Mesendoderm (in vitro differentiated cells): ENCODE measurements at regions not wholly inside any gene's neighbourhood (a gene's known extent, or its start where the extent isn't known, plus 50 kb on each side); places are given as distances from the start of the nearest gene placed in this dataset.

Source experiments
- DNase-seq: peaks from one replicate; pipeline ENCODE4 v3.0.0; 2013
- H2AK5ac ChIP-seq: 2 replicates; pipeline ENCODE4 v1.6.1; 2013; ENCODE audit warnings: low read length, inconsistent platforms
- H2BK120ac ChIP-seq: 2 replicates; pipeline ENCODE4 v1.6.1; 2013; ENCODE audit warnings: low read depth, mild to moderate bottlenecking, low read length, moderate library complexity, mixed read lengths
- H2BK15ac ChIP-seq: replicated peaks from 2 replicates; pipeline ENCODE4 v1.6.1; 2013; ENCODE audit warnings: low read depth, mild to moderate bottlenecking, moderate library complexity
- H2BK5ac ChIP-seq: 2 replicates; pipeline ENCODE4 v1.6.1; 2013; ENCODE audit warnings: low read length, inconsistent platforms
- H3K18ac ChIP-seq: 2 replicates; pipeline ENCODE4 v1.6.1; 2013; ENCODE audit warnings: mild to moderate bottlenecking, low read length, mixed read lengths
- H3K23ac ChIP-seq: one replicate; pipeline ENCODE4 v1.6.1; 2013; ENCODE audit warnings: low read length
- H3K27ac ChIP-seq: 2 replicates; pipeline ENCODE4 v1.5.1; 2013; ENCODE audit warnings: low read depth, mild to moderate bottlenecking, inconsistent platforms, low read length, moderate library complexity
- H3K27me3 ChIP-seq: 2 replicates; pipeline ENCODE4 v1.6.1; 2013; ENCODE audit warnings: low read length, control low read depth, mild to moderate bottlenecking, inconsistent platforms; ENCODE audit not compliant: insufficient read depth, poor library complexity
- H3K36me3 ChIP-seq: 2 replicates; pipeline ENCODE4 v1.6.1; 2013; ENCODE audit warnings: low read length, inconsistent platforms; ENCODE audit not compliant: control insufficient read depth, insufficient read depth
- H3K4ac ChIP-seq: one replicate; pipeline ENCODE4 v1.6.1; 2013; ENCODE audit warnings: low read depth, mild to moderate bottlenecking, low read length, moderate library complexity
- H3K4me1 ChIP-seq: 2 replicates; pipeline ENCODE4 v1.6.1; 2013; ENCODE audit warnings: low read depth, low read length, inconsistent platforms; ENCODE audit not compliant: control insufficient read depth
- H3K4me2 ChIP-seq: 2 replicates; pipeline ENCODE4 v1.6.1; 2013; ENCODE audit warnings: low read length
- H3K4me3 ChIP-seq: 2 replicates; pipeline ENCODE4 v1.5.1; 2013; ENCODE audit warnings: mild to moderate bottlenecking, low read length
- H3K56ac ChIP-seq: one replicate; pipeline ENCODE4 v1.6.1; 2013; ENCODE audit warnings: low read length
- H3K79me1 ChIP-seq: 2 replicates; pipeline ENCODE4 v1.6.1; 2013; ENCODE audit warnings: low read length, inconsistent platforms
- H3K79me2 ChIP-seq: 2 replicates; pipeline ENCODE4 v1.6.1; 2013; ENCODE audit warnings: mild to moderate bottlenecking, low read length; ENCODE audit not compliant: control insufficient read depth, insufficient read depth
- H3K9ac ChIP-seq: 2 replicates; pipeline ENCODE4 v1.6.1; 2013; ENCODE audit warnings: low read length, inconsistent platforms
- H4K5ac ChIP-seq: one replicate; pipeline ENCODE4 v1.6.1; 2013; ENCODE audit warnings: low read length
- H4K8ac ChIP-seq: one replicate; pipeline ENCODE4 v1.6.1; 2013; ENCODE audit warnings: low read depth, mild to moderate bottlenecking, control low read depth, low read length, moderate library complexity
- WGBS: extraction: QIAGEN DNeasy Blood & Tissue Kit; methylation state at CpG from one replicate; pipeline ENCODE4 v1.1.7; 2013; ENCODE audit warnings: low lambda C conversion rate, missing lambda C conversion rate; ENCODE audit not compliant: insufficient coverage; ENCODE audit errors: extremely low coverage; 5-methylcytosine and 5-hydroxymethylcytosine counted together

DNA sequence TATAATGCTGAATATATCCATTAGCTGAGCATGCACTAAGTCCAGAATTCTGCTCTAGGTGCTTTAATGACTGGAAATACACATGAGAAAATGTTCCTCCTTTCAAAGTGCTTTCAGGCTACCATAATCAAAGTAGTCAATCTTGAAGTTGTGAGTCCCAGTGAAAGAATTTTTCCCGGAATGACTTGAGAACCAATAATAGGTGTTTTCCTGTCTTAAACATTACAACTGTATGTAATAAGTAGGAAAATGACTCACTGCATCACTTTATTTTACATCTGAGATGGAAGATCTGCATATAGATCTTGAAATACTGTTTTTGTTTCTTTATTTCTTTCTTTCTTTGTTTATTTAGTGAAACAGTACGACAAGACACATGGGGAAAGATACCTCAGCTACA lies 437.4 kb upstream of the JAG1 start:
- no peak overlapping the region for H3K23ac ChIP-seq
- no peak overlapping the region for H2BK120ac ChIP-seq
- no peak overlapping the region for H3K18ac ChIP-seq
- no peak overlapping the region for H3K56ac ChIP-seq
- no peak overlapping the region for H2AK5ac ChIP-seq
- no peak overlapping the region for H4K5ac ChIP-seq
- no peak overlapping the region for H3K9ac ChIP-seq
- peaks cover 4% of the 10 kb centered on the region for H3K4me1 ChIP-seq
- no peak overlapping the region for H4K8ac ChIP-seq
- H3K36me3 ChIP-seq = no peaks in the 10 kb centered on the region
- H3K79me1 ChIP-seq = no peaks in the 10 kb centered on the region
- H3K4me2 ChIP-seq = no peak overlapping the region
- no peak overlapping the region for H2BK5ac ChIP-seq
- H3K79me2 ChIP-seq = no peaks in the 10 kb centered on the region
- H3K27me3 ChIP-seq = no peaks in the 10 kb centered on the region
- H3K4ac ChIP-seq = no peak overlapping the region
- WGBS = no CpG with 5 or more reads among the region's 2 CpGs
- no peak overlapping the region for H2BK15ac ChIP-seq
- H3K27ac ChIP-seq = no peak overlapping the region
- no peak for DNase-seq
- no peak overlapping the region for H3K4me3 ChIP-seq

- Histone ChIP-seq H3K4me2 (no peak overlapping the region), H2AK5ac (no peak overlapping the region), H3K18ac (no peak overlapping the region), H4K5ac (no peak overlapping the region), H3K4me3 (no peak overlapping the region), H3K4ac (no peak overlapping the region), H4K8ac (no peak overlapping the region), H3K36me3 (no peaks in the 10 kb centered on the region), H2BK120ac (no peak overlapping the region), H3K79me2 (no peaks in the 10 kb centered on the region), H3K23ac (no peak overlapping the region), H2BK5ac (no peak overlapping the region), H3K27me3 (no peaks in the 10 kb centered on the region), H3K9ac (no peak overlapping the region), H3K56ac (no peak overlapping the region), H3K27ac (no peak overlapping the region), H3K79me1 (no peaks in the 10 kb centered on the region), H2BK15ac (no peak overlapping the region), H3K4me1 (peaks cover 4% of the 10 kb centered on the region)
- no CpG with 5 or more reads among the region's 2 CpGs for WGBS
- DNase-seq = no peak
Observed at GRCh38 chr20:11112832-11113231, 439.0 kb upstream of the JAG1 start.

DNA sequence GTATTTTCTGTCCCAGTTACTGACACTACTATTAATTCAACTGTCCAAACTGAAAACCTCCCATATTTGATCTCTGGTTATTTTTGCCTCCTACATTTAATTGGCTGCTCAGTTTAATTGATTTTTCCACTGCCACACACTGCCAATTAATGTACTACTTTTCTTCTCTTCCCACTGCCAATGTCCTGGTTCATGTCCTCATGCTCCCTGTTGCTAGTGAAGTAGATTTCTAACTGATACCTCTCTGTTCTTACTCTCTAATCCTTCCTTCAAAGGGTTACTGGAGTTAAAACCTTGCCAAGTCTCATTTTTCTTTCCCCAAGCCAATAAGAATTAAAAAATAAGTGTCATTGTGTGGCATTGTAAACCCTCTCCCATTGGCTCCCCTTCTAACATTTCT lies 440.6 kb upstream of the JAG1 start:
- no peak overlapping the region for H2BK15ac ChIP-seq
- H2BK5ac ChIP-seq = no peak overlapping the region
- H3K4ac ChIP-seq = no peak overlapping the region
- DNase-seq = no peak
- no peak overlapping the region for H3K23ac ChIP-seq
- no peak overlapping the region for H2AK5ac ChIP-seq
- H3K4me3 ChIP-seq = no peak overlapping the region
- no peaks in the 10 kb centered on the region for H3K79me1 ChIP-seq
- H3K79me2 ChIP-seq = no peaks in the 10 kb centered on the region
- H3K27ac ChIP-seq = no peak overlapping the region
- H3K4me2 ChIP-seq = no peak overlapping the region
- no peak overlapping the region for H3K18ac ChIP-seq
- H2BK120ac ChIP-seq = no peak overlapping the region
- no peak overlapping the region for H3K56ac ChIP-seq
- no peak overlapping the region for H4K5ac ChIP-seq
- no peaks in the 10 kb centered on the region for H3K4me1 ChIP-seq
- no peaks in the 10 kb centered on the region for H3K27me3 ChIP-seq
- H4K8ac ChIP-seq = no peak overlapping the region
- H3K9ac ChIP-seq = no peak overlapping the region
- H3K36me3 ChIP-seq = no peaks in the 10 kb centered on the region

DNA sequence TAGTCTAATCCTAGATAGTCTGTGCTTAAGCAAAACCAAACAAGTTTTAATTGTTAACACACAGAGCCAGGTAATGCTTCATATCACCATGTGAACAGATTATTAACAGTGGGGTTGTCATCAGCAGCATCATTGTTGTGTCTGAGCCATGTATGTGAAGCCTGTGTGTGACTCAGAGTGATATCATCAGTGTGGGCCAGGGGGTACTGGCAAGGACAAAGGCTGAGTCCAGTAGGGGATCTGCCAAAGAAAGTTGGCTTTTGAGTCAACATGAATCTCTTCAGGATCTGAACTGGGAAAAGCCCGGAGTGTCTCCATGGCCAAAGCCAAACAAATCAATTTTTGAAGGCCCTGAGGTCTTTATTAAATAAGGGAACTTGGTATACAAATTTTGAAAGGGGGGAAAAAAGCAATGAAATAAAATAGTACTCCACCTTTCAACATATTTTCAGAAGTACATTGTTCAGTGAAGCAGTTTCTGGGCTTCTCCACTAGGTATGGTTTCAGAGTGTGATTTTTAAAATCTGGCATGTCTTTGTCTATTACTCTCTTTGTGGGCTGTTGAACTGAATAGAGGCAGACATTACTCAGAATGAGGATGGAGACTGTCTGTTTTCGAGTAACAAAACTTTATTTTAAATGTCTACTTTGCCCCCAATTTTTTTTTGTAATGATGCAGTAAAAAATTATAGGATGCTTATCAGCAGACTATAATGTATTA lies 444.2 kb upstream of the JAG1 start:
- Histone ChIP-seq H3K4me3 (no peak overlapping the region), H3K79me1 (no peaks in the 10 kb centered on the region), H3K79me2 (no peaks in the 10 kb centered on the region), H3K56ac (no peak overlapping the region), H2AK5ac (no peak overlapping the region), H3K27ac (no peak overlapping the region), H3K27me3 (no peaks in the 10 kb centered on the region), H3K23ac (no peak overlapping the region), H3K4me1 (no peaks in the 10 kb centered on the region), H2BK120ac (no peak overlapping the region), H3K36me3 (no peaks in the 10 kb centered on the region), H3K4me2 (no peak overlapping the region), H3K4ac (no peak overlapping the region), H4K5ac (no peak overlapping the region), H3K18ac (no peak overlapping the region), H2BK5ac (no peak overlapping the region), H3K9ac (no peak overlapping the region), H4K8ac (no peak overlapping the region), H2BK15ac (no peak overlapping the region)
- WGBS = no CpG with 5 or more reads among the region's 2 CpGs
- DNase-seq = peak; percentile 14

GRCh38 chr20:11118802-11119380 lies 445.1 kb upstream of the JAG1 start:
- no peak overlapping the region for H2BK5ac ChIP-seq
- no peak overlapping the region for H3K4ac ChIP-seq
- H3K79me2 ChIP-seq = no peaks in the 10 kb centered on the region
- H3K18ac ChIP-seq = no peak overlapping the region
- no peak overlapping the region for H3K27ac ChIP-seq
- H3K36me3 ChIP-seq = no peaks in the 10 kb centered on the region
- H2BK120ac ChIP-seq = no peak overlapping the region
- no peaks in the 10 kb centered on the region for H3K79me1 ChIP-seq
- no peak overlapping the region for H4K5ac ChIP-seq
- no CpG with 5 or more reads among the region's 4 CpGs for WGBS
- H3K9ac ChIP-seq = no peak overlapping the region
- no peaks in the 10 kb centered on the region for H3K4me1 ChIP-seq
- no peak overlapping the region for H3K4me2 ChIP-seq
- no peaks in the 10 kb centered on the region for H3K27me3 ChIP-seq
- no peak for DNase-seq
- no peak overlapping the region for H2AK5ac ChIP-seq
- H3K56ac ChIP-seq = no peak overlapping the region
- no peak overlapping the region for H4K8ac ChIP-seq
- H3K23ac ChIP-seq = no peak overlapping the region
- no peak overlapping the region for H2BK15ac ChIP-seq
- no peak overlapping the region for H3K4me3 ChIP-seq

- Histone ChIP-seq H3K23ac (no peak overlapping the region), H3K4ac (no peak overlapping the region), H3K36me3 (no peaks in the 10 kb centered on the region), H2AK5ac (no peak overlapping the region), H3K4me2 (no peak overlapping the region), H3K4me1 (no peaks in the 10 kb centered on the region), H3K79me2 (no peaks in the 10 kb centered on the region), H3K27me3 (no peaks in the 10 kb centered on the region), H3K4me3 (no peak overlapping the region), H3K56ac (no peak overlapping the region), H2BK5ac (no peak overlapping the region), H3K27ac (no peak overlapping the region), H3K79me1 (no peaks in the 10 kb centered on the region), H4K8ac (no peak overlapping the region), H4K5ac (no peak overlapping the region), H2BK120ac (no peak overlapping the region), H3K9ac (no peak overlapping the region), H3K18ac (no peak overlapping the region), H2BK15ac (no peak overlapping the region)
- no peak for DNase-seq
- WGBS = no CpG with 5 or more reads among the region's 3 CpGs
Observed at GRCh38 chr20:11119573-11119972, 445.8 kb upstream of the JAG1 start.
